Esophagus muscularis mucosa (tissue), 4 donors: ENCODE measurements at regions not wholly inside any gene's neighbourhood (a gene's known extent, or its start where the extent isn't known, plus 50 kb on each side); places are given as distances from the start of the nearest gene placed in this dataset.
"Not testable (repeated sequence)": the region's sequence is repeated elsewhere in the genome, so short reads cannot be mapped to it uniquely, and the experiment has no call there.

Experiments
- DNase-seq: peaks from one replicate; pipeline ENCODE4 v3.0.0-alpha.2; 2017; ENCODE audit errors: extremely low spot score
- H3K27ac ChIP-seq, 4 donors: fragments of 200-600 bp; sonication (generic); replicated peaks in 1 of 4; 1 replicate in 3 of 4; 2 replicates in 1 of 4; pipeline ENCODE4 v1.5.1; 2016 to 2019; ENCODE audit warnings: mild to moderate bottlenecking in 1 of 4
- H3K27me3 ChIP-seq, 4 donors: fragments of 200-600 bp; sonication (generic); one replicate each; pipeline versions ENCODE4 v1.5.1 to v1.6.0; 2016 to 2019
- H3K36me3 ChIP-seq, 4 donors: fragments of 200-600 bp; sonication (generic); one replicate each; pipeline ENCODE4 v1.5.1; 2016 to 2019
- H3K4me1 ChIP-seq, 4 donors: fragments of 200-600 bp; sonication (generic); one replicate each; pipeline ENCODE4 v1.5.1; 2016 to 2019
- H3K4me3 ChIP-seq, 4 donors: fragments of 200-600 bp; sonication (generic); 1 replicate in 2 of 4; 2 replicates in 2 of 4; pipeline ENCODE4 v1.5.1; 2016 to 2019; ENCODE audit warnings: mild to moderate bottlenecking in 4 of 4, moderate library complexity in 1 of 4
- H3K9me3 ChIP-seq, 4 donors: fragments of 200-600 bp; sonication (generic); 1 replicate in 3 of 4; 2 replicates in 1 of 4; pipeline ENCODE4 v1.5.1; 2016 to 2019
- CTCF ChIP-seq, 3 experiments: fragments of 200-600 bp in 2 of 3; fragments of 450-650 bp in 1 of 3; sonication (generic) in 2 of 3; IDR thresholded peaks; one replicate each; pipeline ENCODE4 v1.5.1; 2017 to 2019; ENCODE audit warnings: antibody characterized with exemption in 3 of 3, mild to moderate bottlenecking in 2 of 3, moderate library complexity in 1 of 3
- EP300 ChIP-seq: sonication (generic); formaldehyde crosslinking; IDR thresholded peaks from one replicate; pipeline ENCODE4 v1.6.1; 2017; ENCODE audit warnings: antibody characterized with exemption
- POLR2A ChIP-seq: fragments of 450-650 bp; IDR thresholded peaks from one replicate; pipeline ENCODE4 v1.6.1; 2017; ENCODE audit warnings: antibody characterized with exemption, moderate library complexity, mild to moderate bottlenecking, low read depth
- POLR2AphosphoS5 ChIP-seq, 2 donors: sonication (generic); formaldehyde crosslinking; IDR thresholded peaks; one replicate each; pipeline ENCODE4 v1.6.1; 2017; ENCODE audit warnings: antibody characterized with exemption in 2 of 2
- WGBS: methylation state at CpG from one replicate; pipeline ENCODE4 v1.1.5; 2018; 5-methylcytosine and 5-hydroxymethylcytosine counted together
- intact Hi-C: fragments of 100-400 bp; cut with DNase I; formaldehyde crosslinking; loops from one replicate; pipeline ENCODE4 v1.15.1; 2023

GRCh38 chr22:47878460-47878859, 1116.0 kb downstream of the TBC1D22A start:
- 62% methylated on average over 5 of the region's 5 CpGs for WGBS

GRCh38 chr22:47872761-47873535, 1110.5 kb downstream of the TBC1D22A start:
- H3K4me1 ChIP-seq = no peaks in the 10 kb centered on the region
- 82% methylated on average over 19 of the region's 19 CpGs for WGBS
- DNase-seq = peak; percentile 81

More at GRCh38 chr22:47878460-47878859, 1116.0 kb downstream of the TBC1D22A start:
- Histone ChIP-seq H3K27me3 (peaks cover 0 to 31% (median 0%) of the 10 kb centered on the region in 4 donors), H3K27ac (no peak overlapping the region), H3K9me3 (no peaks in the 10 kb centered on the region), H3K4me1 (no peaks in the 10 kb centered on the region), H3K36me3 (no peaks in the 10 kb centered on the region), H3K4me3 (no peak overlapping the region)
- intact Hi-C loops = no loop called here
- DNase-seq = no peak
- TF ChIP-seq CTCF (IDR thresholded peaks at IDR 0.05) (no peak), EP300 (no peak), POLR2A (no peak)

GRCh38 chr22:47865626-47866025, 1103.2 kb downstream of the TBC1D22A start:
- Histone ChIP-seq H3K36me3 (no peaks in the 10 kb centered on the region), H3K4me3 (no peak overlapping the region), H3K4me1 (no peaks in the 10 kb centered on the region), H3K9me3 (peaks cover 0 to 5% (median 0%) of the 10 kb centered on the region in 4 donors), H3K27ac (no peak overlapping the region), H3K27me3 (peaks cover 0 to 23% (median 0%) of the 10 kb centered on the region in 4 donors)
- intact Hi-C loops = no loop called here
- no peak for TF ChIP-seq CTCF (IDR thresholded peaks at IDR 0.05)
- no peak for TF ChIP-seq POLR2AphosphoS5 (IDR thresholded peaks at IDR 0.05)
- no peak for TF ChIP-seq EP300
- TF ChIP-seq POLR2A = no peak
- DNase-seq = no peak
- 74% methylated on average over 3 of the region's 3 CpGs for WGBS

More at GRCh38 chr22:47872761-47873535, 1110.5 kb downstream of the TBC1D22A start:
- H3K27me3 ChIP-seq = peaks cover 0 to 24% (median 0%) of the 10 kb centered on the region in 4 donors
- no peak overlapping the region for H3K27ac ChIP-seq
- peaks cover 0 to 3% (median 0%) of the 10 kb centered on the region in 4 donors for H3K9me3 ChIP-seq
- no peaks in the 10 kb centered on the region for H3K36me3 ChIP-seq
- intact Hi-C loops = no loop called here
- TF ChIP-seq POLR2AphosphoS5 (IDR thresholded peaks at IDR 0.05) = no peak
- H3K4me3 ChIP-seq = no peak overlapping the region

- peak; percentile 87 for DNase-seq
- no peaks in the 10 kb centered on the region for H3K36me3 ChIP-seq
- 93% methylated on average over 4 of the region's 4 CpGs for WGBS
- no peak overlapping the region for H3K27ac ChIP-seq
- no peak overlapping the region for H3K4me3 ChIP-seq
- intact Hi-C loops = no loop called here
- H3K4me1 ChIP-seq = no peaks in the 10 kb centered on the region
- TF ChIP-seq POLR2AphosphoS5 (IDR thresholded peaks at IDR 0.05) = no peak
- no peak for TF ChIP-seq CTCF (IDR thresholded peaks at IDR 0.05)
- TF ChIP-seq EP300 = no peak
- no peak for TF ChIP-seq POLR2A
- H3K9me3 ChIP-seq = peaks cover 0 to 5% (median 0%) of the 10 kb centered on the region in 4 donors
- peaks cover 0 to 27% (median 0%) of the 10 kb centered on the region in 4 donors for H3K27me3 ChIP-seq
Observed at GRCh38 chr22:47862394-47862793, 1099.9 kb downstream of the TBC1D22A start.

GRCh38 chr22:47860907-47861306, 1098.5 kb downstream of the TBC1D22A start:
- intact Hi-C loops, H3K4me3 ChIP-seq, H3K9me3 ChIP-seq, H3K4me1 ChIP-seq, H3K36me3 ChIP-seq, H3K27ac ChIP-seq: not testable (repeated sequence)
- 84% methylated on average over 9 of the region's 9 CpGs for WGBS
- H3K27me3 ChIP-seq = peaks cover 0 to 27% (median 0%) of the 10 kb centered on the region in 4 donors
- peak; percentile 55 for DNase-seq
